WTC11 (cell line): ENCODE measurements at regions not wholly inside any gene's neighbourhood (a gene's known extent, or its start where the extent isn't known, plus 50 kb on each side); places are given as distances from the start of the nearest gene placed in this dataset.

Experiments used
- CTCF ChIP-seq: fragments of 200-600 bp; IDR thresholded peaks from 2 replicates; pipeline ENCODE4 v1.8.0; 2022; ENCODE audit warnings: antibody characterized with exemption
- ESRRA ChIP-seq: sonication (generic); formaldehyde crosslinking; IDR thresholded peaks from 2 replicates; pipeline ENCODE4 v1.8.1; 2022; ENCODE audit warnings: mild to moderate bottlenecking, missing genetic modification reagents, borderline replicate concordance
- FOXJ3 ChIP-seq: sonication (generic); formaldehyde crosslinking; IDR thresholded peaks from 2 replicates; pipeline ENCODE4 v1.9.0; 2021; ENCODE audit warnings: missing genetic modification reagents, mild to moderate bottlenecking, borderline replicate concordance
- MAX ChIP-seq: sonication (generic); formaldehyde crosslinking; IDR thresholded peaks from 2 replicates; pipeline ENCODE4 v1.8.0; 2022; ENCODE audit warnings: mild to moderate bottlenecking, missing genetic modification reagents
- SP1 ChIP-seq: sonication (generic); formaldehyde crosslinking; conservative IDR thresholded peaks from 2 replicates; pipeline ENCODE4 v1.8.1; 2022; ENCODE audit warnings: missing genetic modification reagents
- ZNF121 ChIP-seq: sonication (generic); formaldehyde crosslinking; IDR thresholded peaks from 2 replicates; pipeline ENCODE4 v1.8.0; 2023; ENCODE audit warnings: missing genetic modification reagents
- ZNF263 ChIP-seq: sonication (generic); formaldehyde crosslinking; IDR thresholded peaks from 2 replicates; pipeline ENCODE4 v1.8.1; 2022; ENCODE audit warnings: low read depth, mild to moderate bottlenecking, moderate library complexity, missing genetic modification reagents
- TF ChIP-seq, protein P1 (sequence below): sonication (generic); formaldehyde crosslinking; conservative IDR thresholded peaks from 2 replicates; pipeline ENCODE4 v1.8.1; 2022; ENCODE audit warnings: mild to moderate bottlenecking, missing genetic modification reagents

DNA sequence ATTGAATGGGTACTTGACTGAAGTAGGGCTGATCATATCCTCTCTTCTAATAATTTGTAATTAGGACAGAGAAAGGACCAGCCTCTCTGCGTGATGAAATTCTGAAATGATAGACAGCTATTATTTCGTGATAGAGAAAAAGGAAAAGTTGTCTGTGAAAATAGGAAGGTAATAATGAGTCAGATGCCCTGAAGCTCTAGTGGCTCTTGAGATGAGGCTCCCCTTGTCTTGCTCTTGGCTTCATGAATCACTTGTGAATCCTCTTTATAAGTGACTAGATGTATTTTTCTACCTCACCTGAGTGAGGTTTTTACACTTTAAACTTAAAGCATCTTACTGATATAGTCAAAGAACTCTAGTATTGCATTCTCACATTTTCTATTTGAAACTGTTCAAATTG is 888.9 kb downstream of the PCDH18 start:
- TF ChIP-seq CTCF (no peak), ZNF263 (no peak), ESRRA (CRISPR knock-in tag) (no peak), SP1 (CRISPR knock-in tag) (no peak), ZNF121 (no peak), MAX (CRISPR knock-in tag) (no peak), FOXJ3 (CRISPR knock-in tag) (no peak)
- TF ChIP-seq, protein P1, sequence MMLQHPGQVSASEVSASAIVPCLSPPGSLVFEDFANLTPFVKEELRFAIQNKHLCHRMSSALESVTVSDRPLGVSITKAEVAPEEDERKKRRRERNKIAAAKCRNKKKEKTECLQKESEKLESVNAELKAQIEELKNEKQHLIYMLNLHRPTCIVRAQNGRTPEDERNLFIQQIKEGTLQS: no peak
